ENCODE measurements at regions not wholly inside any gene's neighbourhood (a gene's known extent, or its start where the extent isn't known, plus 50 kb on each side); places are given as distances from the start of the nearest gene placed in this dataset.

GRCh38 chr11:133582750-133583149 is 50.4 kb upstream of the OPCML start:
- H2BK5ac ChIP-seq (ENCODE audit: low read depth, low read length, poor library complexity, severe bottlenecking) = no peak overlapping the region
- no peaks in the 10 kb centered on the region for H3K79me1 ChIP-seq (replicated peaks; ENCODE audit: low read length, poor library complexity, severe bottlenecking)
- H3K4me1 ChIP-seq (ENCODE audit: control insufficient read depth, insufficient read depth, low read depth, low read length) = no peaks in the 10 kb centered on the region
- H4K8ac ChIP-seq (ENCODE audit: low read length) = no peak overlapping the region
- H3K18ac ChIP-seq (ENCODE audit: low read depth in 1 of 2, low read length in 2 of 2) = no peak overlapping the region
- H3K9ac ChIP-seq (ENCODE audit: low read length) = no peak overlapping the region
- no peak overlapping the region for H3K27ac ChIP-seq (ENCODE audit: low read length, poor library complexity, severe bottlenecking)
- H3K27me3 ChIP-seq (ENCODE audit: control insufficient read depth in 1 of 2, insufficient read depth in 1 of 2, low read length in 2 of 2) = no peaks in the 10 kb centered on the region
- H3K9me3 ChIP-seq (ENCODE audit: control insufficient read depth, low read length) = peaks cover 6% of the 10 kb centered on the region
- no peak overlapping the region for H2AFZ ChIP-seq (ENCODE audit: low read depth, low read length)
- no peak overlapping the region for H3K4me2 ChIP-seq (ENCODE audit: low read length, poor library complexity, severe bottlenecking)
- H2BK12ac ChIP-seq (ENCODE audit: low read length in 2 of 2) = no peak overlapping the region
- no peak overlapping the region for H4K91ac ChIP-seq (ENCODE audit: low read length)
- H3K36me3 ChIP-seq (ENCODE audit: control insufficient read depth in 1 of 2, insufficient read depth in 2 of 2, low read depth in 1 of 2, low read length in 2 of 2) = no peaks in the 10 kb centered on the region
- H2BK15ac ChIP-seq (ENCODE audit: low read depth, poor library complexity, severe bottlenecking) = no peak overlapping the region
- no peak overlapping the region for H3K14ac ChIP-seq (ENCODE audit: low read length in 2 of 2)
- DNase-seq = no peak
- no peak overlapping the region for H2BK120ac ChIP-seq (ENCODE audit: low read depth, low read length)
- no peak overlapping the region for H2AK5ac ChIP-seq (ENCODE audit: low read length, severe bottlenecking)
- no peak overlapping the region for H3K23ac ChIP-seq (ENCODE audit: low read length in 2 of 2)
- 76% methylated on average over 6 of the region's 7 CpGs for WGBS
- no peak overlapping the region for H3K4me3 ChIP-seq (ENCODE audit: insufficient read depth in 1 of 2, low read depth in 1 of 2, low read length in 2 of 2)
- no peak overlapping the region for H3K4ac ChIP-seq (ENCODE audit: low read depth in 1 of 2, low read length in 2 of 2)

- Histone ChIP-seq H4K91ac (ENCODE audit: low read length) (no peak overlapping the region), H2AFZ (ENCODE audit: low read depth, low read length) (no peak overlapping the region), H3K9ac (ENCODE audit: low read length) (no peak overlapping the region), H2BK5ac (ENCODE audit: low read depth, low read length, poor library complexity, severe bottlenecking) (no peak overlapping the region), H3K4me2 (ENCODE audit: low read length, poor library complexity, severe bottlenecking) (no peak overlapping the region), H3K36me3 (ENCODE audit: control insufficient read depth in 1 of 2, insufficient read depth in 2 of 2, low read depth in 1 of 2, low read length in 2 of 2) (no peaks in the 10 kb centered on the region), H3K79me1 (replicated peaks; ENCODE audit: low read length, poor library complexity, severe bottlenecking) (no peaks in the 10 kb centered on the region), H2AK5ac (ENCODE audit: low read length, severe bottlenecking) (no peak overlapping the region), H3K9me3 (ENCODE audit: control insufficient read depth, low read length) (peaks cover 2% of the 10 kb centered on the region), H3K4me1 (ENCODE audit: control insufficient read depth, insufficient read depth, low read depth, low read length) (no peaks in the 10 kb centered on the region), H3K4ac (ENCODE audit: low read depth in 1 of 2, low read length in 2 of 2) (no peak overlapping the region), H2BK15ac (ENCODE audit: low read depth, poor library complexity, severe bottlenecking) (no peak overlapping the region), H3K14ac (ENCODE audit: low read length in 2 of 2) (no peak overlapping the region), H3K4me3 (ENCODE audit: insufficient read depth in 1 of 2, low read depth in 1 of 2, low read length in 2 of 2) (no peak overlapping the region), H4K8ac (ENCODE audit: low read length) (no peak overlapping the region), H3K23ac (ENCODE audit: low read length in 2 of 2) (no peak overlapping the region), H2BK120ac (ENCODE audit: low read depth, low read length) (no peak overlapping the region), H3K18ac (ENCODE audit: low read depth in 1 of 2, low read length in 2 of 2) (no peak overlapping the region), H3K27me3 (ENCODE audit: control insufficient read depth in 1 of 2, insufficient read depth in 1 of 2, low read length in 2 of 2) (no peaks in the 10 kb centered on the region), H2BK12ac (ENCODE audit: low read length in 2 of 2) (no peak overlapping the region), H3K27ac (ENCODE audit: low read length, poor library complexity, severe bottlenecking) (no peak overlapping the region)
- 67% methylated on average over 1 of the region's 1 CpG for WGBS
- no peak for DNase-seq
Measured at GRCh38 chr11:133582326-133582725, 50.0 kb upstream of the OPCML start.

Measured in mesenchymal stem cell (in vitro differentiated cells and primary cell).